HEK293 (cell line): ENCODE measurements at regions not wholly inside any gene's neighbourhood (a gene's known extent, or its start where the extent isn't known, plus 50 kb on each side); places are given as distances from the start of the nearest gene placed in this dataset.

Source experiments
- HIC1 ChIP-seq: fragments of 450-650 bp; formaldehyde crosslinking; IDR thresholded peaks from 2 replicates; pipeline ENCODE4 v1.5.1; 2016; ENCODE audit warnings: missing biosample characterization, missing genetic modification characterization
- INSM2 ChIP-seq: fragments of 450-650 bp; formaldehyde crosslinking; IDR thresholded peaks from 2 replicates; pipeline ENCODE4 v1.5.1; 2016; ENCODE audit warnings: missing biosample characterization, missing genetic modification characterization
- OVOL3 ChIP-seq: fragments of 450-650 bp; formaldehyde crosslinking; IDR thresholded peaks from 2 replicates; pipeline ENCODE4 v1.5.1; 2016; ENCODE audit warnings: missing biosample characterization, missing genetic modification characterization
- TSHZ1 ChIP-seq: fragments of 450-650 bp; formaldehyde crosslinking; IDR thresholded peaks from 2 replicates; pipeline ENCODE4 v1.5.1; 2016; ENCODE audit warnings: missing biosample characterization, missing genetic modification characterization, borderline replicate concordance
- YY1 ChIP-seq: fragments of 450-650 bp; formaldehyde crosslinking; IDR thresholded peaks from 2 replicates; pipeline ENCODE4 v1.5.1; 2018; ENCODE audit warnings: missing biosample characterization, missing genetic modification characterization
- ZNF654 ChIP-seq: fragments of 450-650 bp; formaldehyde crosslinking; IDR thresholded peaks from 2 replicates; pipeline ENCODE4 v1.5.1; 2016; ENCODE audit warnings: low read depth, missing biosample characterization, missing genetic modification characterization
- ZNF768 ChIP-seq: fragments of 450-650 bp; formaldehyde crosslinking; IDR thresholded peaks from 2 replicates; pipeline ENCODE4 v1.5.1; 2018; ENCODE audit warnings: missing biosample characterization, mild to moderate bottlenecking, missing genetic modification characterization

- no peak for TF ChIP-seq OVOL3 (tag by site-specific recombination)
- TF ChIP-seq HIC1 (tag by site-specific recombination): no peak
- no peak for TF ChIP-seq INSM2
- TF ChIP-seq TSHZ1 (tag by site-specific recombination): no peak
- no peak for TF ChIP-seq ZNF768 (tag by site-specific recombination)
- no peak for TF ChIP-seq YY1
- no peak for TF ChIP-seq ZNF654 (tag by site-specific recombination)
Measured at GRCh38 chr20:24331939-24332338, 137.5 kb upstream of the SYNDIG1 start.
